GM18858 (cell line): ENCODE measurements at regions not wholly inside any gene's neighbourhood (a gene's known extent, or its start where the extent isn't known, plus 50 kb on each side); places are given as distances from the start of the nearest gene placed in this dataset.

Experiments used
- ATAC-seq: cut with Tn5 transposase; IDR thresholded peaks from one replicate; pipeline ENCODE4 v1.9.1; 2021; ENCODE audit not compliant: unreplicated experiment

DNA sequence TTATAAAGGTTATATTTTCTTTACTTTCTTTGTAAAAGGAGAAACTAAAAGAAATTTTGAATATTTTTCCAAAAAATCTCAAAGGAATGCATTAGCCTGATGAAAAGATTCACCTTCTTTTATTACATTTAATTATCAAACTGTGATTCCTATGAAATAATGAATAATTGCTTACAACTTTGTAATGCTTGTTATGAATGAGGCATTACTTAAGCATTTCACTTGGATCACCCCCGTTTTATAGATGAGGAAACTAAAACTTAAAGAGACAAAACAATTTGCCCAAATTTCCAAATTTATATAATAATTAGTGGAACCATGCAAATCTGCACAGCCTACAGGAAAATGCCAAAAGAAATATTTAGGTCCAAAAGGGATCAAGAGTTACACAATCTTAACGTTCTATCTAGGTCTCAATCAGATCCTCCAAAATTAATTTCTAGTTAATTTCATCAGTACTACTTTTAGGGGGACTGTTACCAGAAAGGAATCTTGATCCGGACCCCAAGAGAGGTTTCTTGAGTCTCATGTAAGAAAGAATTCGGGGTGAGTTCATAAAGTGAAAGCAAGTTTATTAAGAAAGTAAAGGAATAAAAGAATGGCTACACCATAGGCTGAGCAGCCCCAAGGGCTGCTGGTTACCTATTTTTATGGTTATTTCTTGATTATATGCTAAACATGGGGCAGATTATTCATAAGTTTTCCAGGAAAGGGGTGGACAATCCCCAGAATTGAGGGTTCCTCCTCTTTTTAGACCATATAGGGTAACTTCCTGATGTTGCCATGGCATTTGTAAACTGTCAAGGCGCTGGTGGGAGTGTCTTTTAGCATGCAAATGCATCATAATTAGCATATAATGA, 288.0 kb downstream of the ADGB start:
- no peak for ATAC-seq

DNA sequence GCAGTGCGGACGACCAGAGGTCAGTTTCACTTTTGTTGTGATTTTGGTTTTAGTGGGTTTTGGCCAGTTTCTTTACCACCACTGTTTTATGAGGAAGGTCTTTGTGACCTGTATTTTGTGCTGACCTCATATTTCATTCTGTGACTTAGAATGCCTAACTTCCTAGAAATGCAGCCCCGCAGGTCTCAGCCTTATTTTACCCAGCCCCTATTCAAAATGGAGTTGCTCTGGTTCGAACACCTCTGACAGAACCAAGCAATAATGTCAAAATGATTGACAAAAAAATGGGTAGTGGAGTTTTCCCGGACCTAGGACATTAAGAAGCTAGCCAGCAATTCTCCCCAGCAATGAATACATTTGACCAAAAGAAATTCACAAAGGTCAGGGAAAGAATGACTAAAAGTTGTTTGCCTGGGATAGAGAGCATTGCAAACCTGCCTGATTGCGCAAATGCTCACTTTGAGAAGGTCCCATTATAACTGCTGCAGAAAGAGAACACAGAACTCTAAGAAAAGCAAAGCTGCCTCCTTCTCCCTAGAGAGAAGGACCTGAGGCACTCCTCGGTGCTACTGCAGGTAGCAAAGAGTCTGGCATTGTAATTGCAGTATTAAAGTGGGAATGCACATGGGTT, 288.8 kb downstream of the ADGB start:
- ATAC-seq, result no peak

DNA sequence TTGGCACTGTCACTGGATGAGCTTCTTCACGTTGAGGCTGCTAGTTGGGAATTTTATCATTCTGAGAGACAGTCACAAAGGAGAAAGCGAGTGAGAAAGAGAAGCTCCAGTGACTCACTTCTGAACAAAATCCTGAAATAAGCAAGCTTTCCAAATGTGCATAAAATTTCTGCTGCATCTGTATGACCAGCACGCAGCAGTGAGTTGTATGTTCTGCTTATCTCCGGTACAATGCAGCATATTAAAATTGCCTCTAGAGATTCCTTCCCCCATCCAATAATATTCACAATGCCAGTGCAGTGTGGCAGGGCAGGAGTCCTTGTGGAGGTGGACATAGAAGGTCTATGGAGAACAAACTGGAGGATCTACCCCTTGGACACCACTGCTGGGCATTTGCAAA, 290.5 kb downstream of the ADGB start:
- ATAC-seq, result no peak

DNA sequence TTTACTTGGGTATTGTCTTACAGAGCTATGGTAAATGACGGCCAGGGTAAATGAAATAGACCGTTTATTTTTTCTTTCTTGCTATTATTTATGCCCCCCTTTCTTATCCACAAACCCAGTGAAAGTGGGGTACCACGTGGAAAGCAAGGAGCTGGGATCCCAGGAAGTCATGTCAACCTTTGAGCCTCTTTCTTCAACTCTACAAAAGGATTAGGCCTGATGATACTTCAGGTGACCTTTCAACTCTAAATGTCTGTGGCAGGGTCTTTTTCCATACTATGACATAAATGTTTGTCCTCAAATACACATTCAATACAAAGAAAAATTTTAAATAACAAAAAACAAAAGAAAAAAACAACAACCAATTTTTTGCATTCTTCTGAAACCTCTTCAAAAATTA, 291.4 kb downstream of the ADGB start:
- no peak for ATAC-seq

DNA sequence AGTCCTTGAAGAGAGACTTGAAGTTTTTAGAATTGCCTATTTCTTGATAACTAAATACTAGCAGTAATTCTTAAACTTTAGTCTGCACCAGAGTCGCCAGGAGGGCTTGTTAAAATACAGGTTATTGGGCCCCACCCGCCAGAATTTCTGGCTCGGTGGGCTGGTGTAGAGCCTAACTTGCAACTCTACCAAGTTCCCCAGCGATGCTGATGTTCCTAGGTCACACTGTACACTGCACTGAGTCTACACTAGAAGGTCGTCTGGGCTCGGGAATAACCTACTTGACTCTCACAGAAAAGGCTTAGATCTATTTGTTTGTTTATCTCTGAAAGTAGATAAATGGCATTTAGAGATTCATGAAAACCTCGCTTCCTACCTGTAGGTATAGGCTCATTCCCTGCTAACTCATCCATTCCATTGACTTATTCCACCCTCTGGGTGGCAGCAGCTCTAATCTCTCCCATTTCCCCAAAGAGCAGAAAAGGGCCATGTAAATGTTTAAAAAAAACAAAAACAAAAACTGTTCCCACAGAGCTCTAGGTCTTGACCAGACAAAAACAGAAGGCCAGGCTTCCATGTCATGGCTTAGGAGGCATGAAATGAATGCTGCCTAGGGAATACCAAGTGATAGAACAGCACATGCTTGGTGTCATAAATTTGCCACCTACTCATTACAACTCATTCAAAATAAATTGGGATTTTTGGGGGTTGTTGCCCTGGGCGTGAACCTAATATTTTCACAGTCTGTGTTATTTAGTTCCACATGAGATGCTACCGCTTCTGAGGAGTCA, 292.1 kb downstream of the ADGB start:
- no peak for ATAC-seq

DNA sequence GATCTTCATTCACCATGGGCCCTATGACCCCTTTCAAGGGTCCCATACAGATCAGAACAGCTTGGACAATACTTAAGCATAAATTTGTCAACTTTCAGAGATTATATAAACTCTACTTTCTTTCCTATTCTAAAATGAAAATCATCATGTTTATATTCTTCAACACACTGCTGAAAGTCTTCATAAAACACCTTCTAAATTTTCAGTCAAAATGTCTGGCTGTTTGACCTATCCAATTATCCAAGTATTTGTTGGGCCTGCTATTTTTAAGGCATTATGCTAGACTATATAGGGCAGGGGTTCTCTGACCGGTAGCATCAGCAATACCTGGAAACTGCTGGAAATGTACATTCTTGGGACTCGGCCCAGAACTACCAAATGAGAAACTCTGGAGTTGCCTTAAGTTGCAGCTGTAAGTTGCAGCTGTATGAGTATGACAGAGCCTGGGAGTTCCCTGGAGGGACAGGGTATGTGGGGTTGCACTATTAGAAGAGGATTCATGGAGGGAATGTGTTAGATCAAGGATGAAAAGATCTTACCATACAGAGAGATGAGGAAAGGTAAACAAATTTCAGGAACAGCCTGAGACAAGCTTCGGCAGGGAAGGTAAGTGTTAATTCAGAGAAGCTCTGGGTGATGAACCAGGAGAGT, 293.0 kb downstream of the ADGB start:
- ATAC-seq, result no peak

DNA sequence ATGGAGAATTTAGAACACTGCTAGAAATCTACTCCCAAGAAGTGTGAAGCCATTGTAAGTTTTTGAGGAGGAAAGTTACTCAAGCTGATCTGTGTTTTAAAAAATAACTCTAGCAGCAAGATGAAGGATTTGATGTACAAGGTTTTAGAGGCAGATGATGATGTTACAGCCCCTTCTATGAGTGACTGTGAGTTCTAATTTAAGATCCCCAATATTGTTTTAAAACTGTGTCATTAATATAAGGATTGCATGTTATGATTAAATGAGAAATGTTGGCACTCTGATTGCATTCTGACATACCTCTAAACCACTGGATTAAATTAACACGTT, 293.5 kb downstream of the ADGB start:
- no peak for ATAC-seq

DNA sequence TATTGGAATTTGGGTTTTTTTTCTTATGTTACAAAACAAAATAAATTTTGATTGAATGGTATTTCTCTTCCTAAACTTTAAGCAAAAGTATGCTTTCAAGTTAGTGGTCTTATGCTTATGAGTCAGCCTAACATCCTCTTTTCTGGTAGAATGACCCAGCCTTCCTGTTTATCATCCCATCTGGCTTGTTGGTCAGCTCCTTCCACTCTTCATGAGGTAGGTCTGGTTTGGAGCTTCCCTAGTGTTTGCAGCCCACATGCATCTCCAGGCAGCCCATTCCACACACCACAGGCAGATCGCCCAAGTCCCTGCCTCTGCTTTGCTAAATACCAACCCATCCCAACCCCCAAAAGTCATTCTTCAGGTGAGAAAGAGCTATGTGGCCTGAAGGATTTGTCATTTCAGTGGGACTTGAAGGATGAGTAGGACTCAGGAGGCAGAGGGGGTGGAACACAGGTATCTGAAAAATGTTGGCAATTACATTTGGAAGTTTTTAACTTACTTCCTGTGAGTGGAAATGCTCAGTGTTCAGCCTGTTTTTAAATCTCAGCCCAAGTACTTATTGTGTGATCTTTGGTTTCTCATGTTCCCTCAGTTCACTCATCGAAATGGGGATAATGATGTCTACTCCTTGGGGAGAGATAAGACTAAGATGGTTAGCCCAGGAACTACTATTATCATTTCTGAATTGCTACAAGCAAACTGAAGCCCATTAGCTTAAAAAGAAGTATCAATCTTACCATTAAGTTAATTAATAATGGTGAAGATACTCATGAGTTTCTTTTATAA, 294.0 kb downstream of the ADGB start:
- ATAC-seq, result no peak

DNA sequence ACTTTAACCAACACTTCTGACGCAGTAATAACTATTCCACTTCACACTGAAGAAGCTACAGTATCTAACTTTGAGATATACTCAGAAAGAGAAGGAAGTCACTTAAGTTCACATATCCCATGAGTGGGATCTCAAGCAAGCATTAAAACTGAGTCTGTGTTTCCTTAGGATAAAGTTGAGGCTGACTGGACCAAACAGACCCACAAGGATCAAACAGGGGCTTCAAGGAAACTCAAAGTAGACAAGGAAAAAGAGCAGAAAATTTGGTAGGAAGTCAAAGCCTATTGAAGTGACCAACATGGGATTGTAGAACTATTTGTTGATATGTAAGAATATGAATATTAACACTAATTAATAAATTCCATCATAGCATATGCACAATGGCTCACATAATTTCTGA, 294.9 kb downstream of the ADGB start:
- ATAC-seq, result no peak

DNA sequence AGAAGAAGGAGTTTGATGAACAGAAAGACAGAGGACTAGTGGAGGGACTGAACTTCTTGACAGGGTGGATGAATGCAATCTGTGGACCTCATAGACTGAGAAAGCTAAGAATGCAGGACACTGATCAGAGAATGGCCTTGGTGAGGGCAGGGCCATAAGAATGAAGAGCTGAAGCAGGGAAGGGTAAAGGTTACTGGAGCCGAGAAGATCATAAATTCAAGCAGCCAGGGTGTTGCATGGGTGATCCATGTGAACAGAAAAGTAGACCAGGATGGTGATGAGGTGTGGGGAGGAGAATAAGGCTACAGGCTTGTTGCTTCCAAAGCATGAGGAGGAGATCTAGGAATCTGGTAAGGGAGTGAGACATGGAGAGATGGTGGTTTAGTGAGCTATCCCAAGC, 295.9 kb downstream of the ADGB start:
- ATAC-seq, result no peak

DNA sequence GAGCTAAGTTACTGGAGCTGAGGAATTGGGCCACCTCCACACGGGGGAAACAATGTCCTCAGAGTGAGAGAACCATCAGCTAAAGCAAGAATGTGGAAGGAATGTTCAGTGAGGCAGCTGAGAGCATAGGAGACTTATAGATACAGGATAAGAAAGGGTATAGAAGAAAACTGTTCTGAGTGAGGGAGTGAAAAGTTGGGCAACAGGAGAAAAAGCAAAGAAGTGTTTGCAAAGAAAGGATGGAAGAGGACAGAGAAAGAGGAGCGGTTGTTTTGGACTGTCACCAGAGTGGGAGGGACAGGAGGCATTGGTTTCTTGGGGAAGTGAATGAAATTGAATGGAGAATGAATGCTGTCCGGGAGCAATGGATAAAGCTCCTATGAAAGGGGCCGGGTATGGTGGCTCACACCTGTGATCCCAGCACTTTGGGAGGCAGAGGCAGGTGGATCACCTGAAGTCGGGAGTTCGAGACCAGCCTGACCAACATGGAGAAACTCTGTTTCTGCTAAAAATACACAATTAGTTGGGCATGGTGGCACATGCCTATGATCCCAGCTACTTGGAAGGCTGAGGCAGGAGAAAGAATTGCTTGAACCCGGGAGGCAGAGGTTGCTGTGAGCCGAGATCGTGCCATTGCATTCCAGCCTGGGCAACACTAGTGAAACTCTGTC, 296.5 kb downstream of the ADGB start:
- no peak for ATAC-seq

DNA sequence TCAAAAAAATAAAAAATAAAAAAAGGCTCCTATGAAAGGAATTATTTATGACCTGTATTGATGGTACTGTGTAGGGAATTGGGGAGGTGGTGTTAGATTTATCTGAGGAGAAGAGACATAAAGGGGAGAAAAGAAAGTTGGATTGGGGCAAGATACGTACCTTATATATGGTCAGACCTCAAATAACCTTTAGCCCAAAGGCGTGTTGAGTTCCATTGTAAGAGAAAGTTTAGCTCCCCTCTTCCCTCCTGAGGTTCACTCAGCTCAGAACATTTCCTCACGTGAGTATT, 296.9 kb downstream of the ADGB start:
- ATAC-seq, result no peak

DNA sequence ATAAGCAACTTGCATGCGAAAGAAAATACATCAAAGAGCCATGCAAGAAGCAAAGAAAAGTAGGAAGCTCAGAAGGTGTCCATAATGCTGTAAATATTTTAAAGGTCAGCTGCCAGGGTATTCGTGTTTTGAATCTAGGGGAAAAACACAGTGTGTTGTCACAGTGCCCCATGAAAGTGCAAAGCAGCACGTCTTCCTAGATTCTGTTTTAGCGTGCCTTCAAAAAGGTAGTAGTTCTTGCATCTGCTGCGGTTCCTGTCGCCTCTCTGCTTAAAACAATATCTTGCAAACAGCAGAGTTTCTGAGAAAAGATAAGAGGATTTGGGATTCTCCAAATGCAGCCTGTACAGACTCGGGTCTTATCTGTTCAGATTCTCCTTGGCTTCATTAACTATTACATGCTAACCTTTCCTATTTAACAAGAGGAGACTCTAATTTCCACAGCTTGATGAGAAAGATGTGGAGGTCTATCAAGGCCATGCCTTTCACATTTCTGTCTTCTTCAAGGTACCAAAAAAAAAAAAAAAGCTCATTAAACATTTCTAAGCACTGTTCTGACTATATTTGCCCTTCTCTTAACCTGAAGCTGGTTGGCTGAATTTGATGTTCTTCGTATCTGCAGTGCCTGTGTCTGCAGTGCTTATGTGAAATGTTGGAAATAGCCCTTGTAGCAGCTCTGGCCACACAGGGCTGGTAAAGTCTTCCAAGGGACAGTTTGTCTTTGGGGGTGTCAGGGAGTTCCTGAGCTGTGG, 297.5 kb downstream of the ADGB start:
- ATAC-seq, result no peak

DNA sequence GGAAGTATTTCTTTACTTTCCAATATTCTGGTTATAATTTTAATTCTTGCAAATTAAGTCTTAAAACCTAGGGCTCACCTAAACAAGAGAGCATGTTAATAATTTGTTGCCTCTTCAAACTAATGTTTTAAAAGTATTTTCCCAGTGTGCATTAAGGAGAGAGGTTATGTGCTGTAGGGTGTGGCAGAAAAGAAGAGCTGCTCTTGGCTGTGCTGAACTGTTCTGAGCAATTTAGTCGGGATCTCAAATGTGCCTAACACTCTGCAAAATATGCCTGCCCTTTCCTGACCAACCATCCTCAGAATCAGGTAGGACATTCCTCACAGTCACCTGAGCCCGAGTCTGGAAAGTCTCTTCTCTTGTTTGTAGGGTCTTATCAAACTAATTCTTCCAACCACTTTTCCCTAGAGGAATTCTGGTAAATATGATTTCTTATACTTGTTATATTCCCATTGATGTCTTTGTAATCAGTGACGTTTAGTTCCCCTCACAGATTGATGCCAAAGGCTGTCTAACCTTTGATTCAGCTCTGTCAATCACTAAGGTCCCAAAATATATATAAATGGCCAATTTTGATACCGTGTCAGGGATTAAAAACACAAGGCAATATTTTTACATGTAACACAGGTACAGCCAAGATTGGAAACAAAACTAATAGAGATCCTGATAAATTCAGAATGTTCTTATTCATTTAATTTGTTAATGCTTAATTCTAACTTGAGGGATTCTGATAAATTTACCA, 298.4 kb downstream of the ADGB start:
- ATAC-seq, result no peak

DNA sequence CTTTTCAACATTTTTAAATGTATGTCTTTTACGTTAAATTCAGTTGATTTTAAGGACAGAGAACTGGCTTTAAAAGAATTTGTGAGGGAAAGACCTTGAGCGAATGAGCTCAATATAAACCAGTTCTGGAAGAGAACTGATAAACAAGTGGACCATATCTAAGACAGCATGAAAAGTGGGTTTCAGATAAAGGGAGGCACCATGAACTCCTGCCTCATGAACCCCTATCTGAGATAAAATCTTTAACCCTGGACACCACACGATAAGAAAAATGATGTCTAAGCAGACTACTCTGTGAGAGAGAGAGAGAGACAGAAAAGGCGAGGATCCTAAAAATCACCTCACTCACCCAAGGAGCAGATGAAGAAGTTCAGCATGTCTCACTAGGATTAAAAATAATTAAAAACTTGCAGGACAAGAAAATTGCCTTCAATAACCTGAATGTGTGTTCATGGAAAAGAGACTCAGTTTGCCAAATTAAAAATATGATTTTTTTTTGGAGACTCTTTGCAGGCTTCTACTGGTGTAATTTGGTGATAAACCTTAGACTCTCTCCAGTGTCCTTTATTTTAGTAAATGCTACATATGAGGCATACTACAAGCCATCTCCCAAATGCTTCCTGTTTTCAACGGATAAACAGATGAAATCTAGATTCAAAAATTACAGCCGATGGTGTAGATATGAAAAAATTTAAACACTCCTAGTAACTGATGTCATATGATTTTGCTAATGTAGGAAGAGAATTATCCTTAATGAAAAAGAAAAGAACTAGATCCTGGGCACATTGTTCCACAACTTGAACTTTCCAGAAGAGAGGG, 299.5 kb downstream of the ADGB start:
- no peak for ATAC-seq

DNA sequence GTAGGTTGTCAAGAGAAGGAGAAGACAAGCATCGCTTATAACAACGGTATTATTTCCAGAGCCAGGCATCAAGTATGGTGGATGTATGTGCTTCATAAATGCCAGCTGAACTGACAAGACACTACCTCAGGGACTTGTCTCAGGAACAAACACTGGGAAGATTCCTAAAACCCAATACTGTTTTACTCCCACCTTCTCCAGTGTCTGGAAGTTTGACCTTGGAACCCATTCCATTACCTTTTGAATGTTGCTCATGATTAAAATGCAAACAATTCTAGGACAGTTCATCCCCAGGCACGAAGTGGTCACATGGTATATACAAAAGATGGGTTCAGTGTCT, 300.1 kb downstream of the ADGB start:
- ATAC-seq, result no peak

DNA sequence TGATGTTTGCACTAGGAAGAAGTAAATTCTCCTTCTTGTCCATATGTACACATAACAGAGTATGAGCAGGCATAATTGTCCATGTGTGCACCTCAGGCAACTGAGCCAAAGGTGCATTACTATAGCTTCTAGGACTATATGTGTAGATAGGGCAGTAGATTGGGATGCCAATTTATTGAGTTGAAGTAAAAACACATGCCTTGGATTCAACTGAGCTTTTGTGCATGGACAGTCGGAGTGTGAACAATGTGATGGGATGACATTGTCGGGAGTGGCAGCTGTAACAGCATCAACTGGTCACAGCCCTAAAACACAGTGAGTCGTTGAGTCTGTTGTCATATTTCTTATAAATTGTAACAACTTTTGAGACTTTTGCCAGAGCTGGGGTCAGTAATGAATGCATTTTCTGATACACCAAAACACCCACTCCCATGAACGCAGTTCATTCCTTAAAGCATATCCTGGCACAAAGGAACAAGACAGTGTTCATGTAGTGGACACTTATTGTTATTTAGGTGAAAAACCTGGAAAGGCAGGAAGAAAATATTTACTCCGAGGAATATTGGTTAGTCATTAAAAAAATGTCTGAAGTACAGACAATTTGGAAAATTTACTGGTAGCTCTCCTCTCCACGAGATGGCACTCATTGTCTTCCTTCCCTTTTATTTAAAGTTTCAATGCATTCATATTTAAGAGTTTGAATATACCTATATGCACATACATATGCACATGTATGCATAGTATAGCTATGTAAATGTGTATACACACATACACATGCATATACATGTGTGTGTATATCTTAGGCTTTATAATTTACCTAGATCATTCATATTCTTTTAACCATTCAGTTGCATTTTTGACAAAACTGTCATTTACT, 302.0 kb upstream of the STXBP5 start:
- ATAC-seq, result no peak
